Activated CD4-positive, CD25-positive, alpha-beta regulatory T cell treated with anti-CD3 and anti-CD28 coated beads, Interleukin-2, amount 50 U/mL, for 24 hours (primary cell): ENCODE measurements at regions not wholly inside any gene's neighbourhood (a gene's known extent, or its start where the extent isn't known, plus 50 kb on each side); places are given as distances from the start of the nearest gene placed in this dataset.

Experiments
- ATAC-seq, 2 donors: fragments of 150-1000 bp; cut with Tn5 transposase; one replicate each; pipeline ENCODE4 v1.10.0; 2021; ENCODE audit warnings: mild to moderate bottlenecking in 1 of 2, moderate library complexity in 1 of 2

DNA sequence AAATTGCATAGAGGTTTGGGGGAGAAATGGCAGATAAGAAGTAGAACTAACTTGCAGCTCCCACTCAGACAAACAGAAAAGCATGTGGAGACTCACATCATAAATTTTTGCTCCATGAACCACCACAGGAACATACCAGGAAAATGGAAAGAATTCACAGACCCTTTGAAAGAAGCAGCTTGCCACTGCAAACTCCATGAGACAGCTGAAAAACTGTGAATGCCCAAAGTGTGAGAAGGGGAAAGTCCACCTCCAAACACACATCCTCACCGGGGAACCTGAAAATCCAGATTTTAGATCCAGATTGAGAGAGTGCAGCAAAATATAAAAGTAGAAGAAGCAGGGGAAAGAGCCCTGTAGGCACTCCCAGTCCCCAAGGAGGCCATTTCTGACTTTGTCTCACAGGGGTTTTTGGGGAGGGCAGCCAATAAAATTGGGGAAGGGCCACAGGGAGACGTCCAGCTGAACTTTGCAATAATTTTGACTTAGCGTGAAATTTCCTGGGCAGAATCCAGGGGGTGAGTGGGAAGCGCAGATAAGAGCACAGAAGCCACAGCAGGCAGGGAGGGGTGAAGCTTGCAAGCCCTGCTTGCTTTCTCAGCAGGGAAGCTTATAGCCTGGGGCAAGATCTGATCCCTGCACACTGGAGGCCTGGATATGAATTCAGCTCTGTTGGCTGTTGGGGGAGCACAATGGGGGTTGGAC, 183.4 kb upstream of the UBE2E2 start:
- no peak for ATAC-seq

GRCh38 chr3:23028294-23028693, 174.8 kb upstream of the UBE2E2 start:
- no peak for ATAC-seq

DNA sequence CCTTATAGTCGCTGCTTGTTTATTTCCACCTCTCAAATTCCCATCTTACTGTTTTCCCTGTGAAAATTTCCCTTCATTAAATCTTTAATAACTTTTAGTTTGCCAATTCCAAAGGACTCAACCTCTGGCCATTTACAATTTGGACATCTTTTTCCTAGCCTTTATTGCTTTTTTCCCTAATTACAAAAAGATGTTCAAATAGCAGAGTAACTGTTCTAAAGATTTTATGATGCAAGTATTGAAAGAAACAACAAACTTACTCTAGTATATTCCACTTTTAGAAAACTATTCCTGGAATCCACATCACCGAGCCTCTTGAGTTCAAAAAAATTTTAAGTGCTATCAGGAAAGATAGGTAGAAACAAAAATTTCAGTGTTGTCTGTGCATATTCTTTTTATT, 174.1 kb upstream of the UBE2E2 start:
- no peak for ATAC-seq

DNA sequence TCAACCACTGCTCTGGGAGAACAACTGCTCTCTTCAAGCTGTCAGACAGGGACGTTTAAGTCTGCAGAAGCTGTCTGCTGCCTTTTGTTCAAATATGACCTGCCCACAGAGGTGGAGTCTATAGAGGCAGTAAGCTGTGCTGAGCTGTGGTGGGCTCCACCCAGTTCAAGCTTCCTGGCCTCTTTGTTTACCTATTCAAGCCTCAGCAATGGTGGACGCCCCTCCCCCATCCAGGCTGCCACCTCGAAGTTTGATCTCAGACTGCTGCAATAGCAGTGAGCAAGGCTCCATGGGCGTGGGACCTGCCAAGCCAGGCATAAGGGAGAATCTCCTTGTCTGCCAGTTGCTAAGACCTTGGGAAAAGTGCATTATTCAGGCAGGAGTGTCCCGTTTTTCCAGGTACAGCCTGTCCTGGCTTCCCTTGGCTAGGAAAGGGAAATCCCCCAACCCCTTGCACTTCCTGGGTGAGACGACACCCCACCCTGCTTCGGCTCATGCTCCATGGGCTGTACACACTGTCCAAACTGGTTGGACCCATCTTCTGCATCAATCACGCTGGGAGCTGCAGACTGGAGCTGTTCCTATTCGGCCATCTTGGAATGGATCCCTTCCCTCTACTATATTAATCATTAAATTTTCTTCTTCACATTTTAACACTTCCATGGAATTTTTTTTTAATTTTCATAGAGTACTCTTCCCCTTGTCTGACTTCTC, 167.0 kb upstream of the UBE2E2 start:
- ATAC-seq: no peak

GRCh38 chr3:23036728-23037127, 166.4 kb upstream of the UBE2E2 start:
- ATAC-seq: no peak

DNA sequence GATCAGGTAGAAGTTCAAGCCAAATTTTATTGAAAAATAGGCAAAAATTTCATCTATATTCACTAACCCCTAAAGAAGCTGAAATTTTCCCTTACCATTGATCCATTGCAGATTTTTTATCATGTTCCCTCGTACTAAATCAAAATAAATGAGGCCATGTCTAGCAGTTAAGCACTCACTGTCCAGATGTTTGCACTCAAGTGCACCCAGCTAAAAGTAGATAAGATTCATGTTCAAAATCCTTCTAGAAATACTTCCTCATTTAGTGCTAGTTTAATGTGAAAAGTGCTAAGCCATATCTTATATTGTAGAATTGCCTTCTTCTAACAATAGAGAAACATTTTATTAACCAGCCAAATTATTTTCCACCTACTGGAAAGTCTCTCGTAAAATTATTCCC, 164.7 kb upstream of the UBE2E2 start:
- ATAC-seq: no peak

- no peak for ATAC-seq
These were observed 161.0 kb upstream of the UBE2E2 start for GRCh38 chr3:23041918-23042696.

- no peak for ATAC-seq
These were observed 158.7 kb upstream of the UBE2E2 start for GRCh38 chr3:23044463-23044862.

GRCh38 chr3:23046536-23046935, 156.6 kb upstream of the UBE2E2 start:
- no peak for ATAC-seq

- ATAC-seq: no peak
These were observed 151.6 kb upstream of the UBE2E2 start for GRCh38 chr3:23051240-23052140.

DNA sequence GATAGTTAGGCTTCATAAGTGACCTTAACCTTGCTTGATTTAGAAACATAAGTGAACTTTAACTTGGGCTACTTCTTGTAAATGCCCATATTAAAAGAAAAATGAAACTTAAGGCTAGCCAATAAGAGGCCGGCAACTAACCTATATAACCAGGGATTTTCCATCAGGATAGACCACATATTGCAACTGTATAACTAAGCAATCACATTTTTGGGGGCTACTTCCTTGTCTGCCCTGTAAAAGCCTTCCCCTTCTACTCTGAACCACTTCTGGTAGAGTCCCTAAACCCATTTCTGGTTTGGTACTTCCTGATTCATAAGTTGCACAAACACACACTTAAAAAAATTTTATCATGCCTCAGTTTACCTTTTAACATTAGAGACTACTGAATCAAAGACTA, 150.9 kb upstream of the UBE2E2 start:
- ATAC-seq: peak in 1 of 2 donors; percentile 43

GRCh38 chr3:23052620-23053019, 150.5 kb upstream of the UBE2E2 start:
- no peak for ATAC-seq

DNA sequence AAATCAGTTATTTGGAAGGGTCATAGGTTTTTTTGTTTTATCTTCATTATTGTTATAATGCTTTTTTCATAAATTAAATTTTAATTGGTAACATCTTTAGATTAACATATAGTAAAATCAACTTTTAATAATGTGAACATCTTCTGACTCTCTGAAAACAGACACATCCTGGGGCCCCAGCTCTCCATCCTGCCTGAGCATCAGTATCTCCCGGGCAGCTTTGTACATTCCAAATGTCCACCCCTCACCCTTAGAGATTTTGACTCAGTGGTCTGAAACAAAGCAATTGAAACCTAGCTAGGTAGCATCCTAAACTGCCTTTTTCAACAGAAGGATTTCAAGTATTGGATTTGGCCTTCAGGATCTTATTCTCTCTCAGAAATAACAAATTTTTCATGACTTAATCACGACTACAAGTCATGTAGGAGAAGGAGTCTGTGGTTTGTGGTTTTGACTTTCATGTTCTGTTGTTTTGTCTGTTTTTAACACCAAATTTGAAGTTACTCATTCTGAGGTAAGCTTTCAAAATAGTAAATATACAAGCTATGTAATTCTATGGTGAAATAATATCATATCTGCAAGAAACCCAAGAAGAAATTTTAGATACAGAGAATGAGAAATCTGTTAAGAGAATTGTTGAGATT, 147.3 kb upstream of the UBE2E2 start:
- peak; percentile 48 to 55 for ATAC-seq

DNA sequence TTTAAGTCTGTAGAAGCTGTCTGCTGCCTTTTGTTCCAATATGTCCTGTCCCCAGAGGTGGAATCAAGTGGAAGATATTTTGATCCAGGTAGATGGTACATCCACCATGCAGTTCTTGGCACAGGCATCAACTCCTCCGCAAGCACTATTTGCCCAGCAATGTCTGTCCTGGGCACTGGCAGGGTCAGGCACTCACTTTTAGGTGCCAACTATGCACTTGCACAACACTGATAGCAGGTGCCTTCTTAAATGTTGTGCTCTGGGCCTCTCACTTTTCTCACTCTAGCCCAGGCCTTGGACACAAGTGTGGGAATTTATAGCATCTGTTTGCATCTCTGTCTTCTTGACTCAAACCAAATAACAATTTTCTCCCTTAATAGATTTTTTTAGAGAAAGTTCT, 140.5 kb upstream of the UBE2E2 start:
- ATAC-seq: no peak

DNA sequence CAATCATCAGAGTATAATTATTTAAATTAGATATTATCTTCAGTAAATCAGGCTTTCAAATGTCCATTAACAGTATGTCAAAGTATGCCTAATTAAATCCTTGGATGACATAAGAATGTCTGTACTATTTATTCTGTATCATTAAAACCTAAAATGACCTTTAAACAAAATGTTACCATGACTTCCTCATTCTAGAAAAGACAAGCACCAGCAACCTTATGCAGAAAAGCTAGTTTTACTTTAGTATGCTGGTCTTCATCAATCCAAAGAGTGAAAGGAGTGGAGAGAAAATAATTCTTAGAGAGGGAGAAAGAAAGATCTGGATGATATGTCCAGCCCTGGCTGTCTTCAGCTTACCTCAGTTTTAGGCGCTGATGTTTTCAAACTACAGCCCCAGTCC, 140.1 kb upstream of the UBE2E2 start:
- ATAC-seq: no peak

- ATAC-seq: no peak
These were observed 136.0 kb upstream of the UBE2E2 start for GRCh38 chr3:23067116-23067515.

DNA sequence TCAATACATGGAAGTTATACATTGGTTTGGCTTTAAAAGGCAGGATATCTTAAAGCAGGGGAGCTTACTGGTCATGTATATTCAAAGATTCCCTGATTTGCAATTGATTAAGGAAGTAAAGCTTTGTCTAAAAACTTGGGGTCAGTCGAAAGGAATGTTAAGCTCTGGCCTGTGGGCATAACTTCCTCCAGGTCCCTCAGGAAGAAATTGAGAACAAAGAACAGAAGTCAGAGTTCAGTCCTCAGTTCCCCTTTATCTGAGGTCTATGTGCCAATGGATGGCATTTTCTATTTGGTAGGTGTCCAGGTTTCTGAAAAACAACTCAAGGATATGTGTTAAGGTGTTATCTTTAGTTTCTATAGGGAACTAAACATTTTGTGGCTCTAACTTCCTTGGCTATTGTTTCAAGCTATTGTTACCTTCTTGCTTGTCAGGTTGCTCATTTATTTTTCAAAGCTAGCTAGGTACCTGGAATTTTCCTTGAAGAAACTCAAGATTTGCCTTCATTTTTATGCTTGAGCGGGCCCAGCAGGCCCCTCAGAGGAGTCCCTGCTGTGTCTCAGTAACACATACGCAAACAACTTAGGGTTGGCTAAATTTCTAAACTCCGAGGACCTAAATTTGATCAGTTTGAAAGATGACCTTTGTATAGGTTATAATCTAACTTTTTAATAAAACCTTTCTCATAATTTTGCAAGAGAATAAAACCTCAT, 135.0 kb upstream of the UBE2E2 start:
- no peak for ATAC-seq

- ATAC-seq: no peak
These were observed 131.8 kb upstream of the UBE2E2 start for GRCh38 chr3:23071296-23071695.

- peak in 1 of 2 donors; percentile 28 for ATAC-seq
These were observed 131.4 kb upstream of the UBE2E2 start for GRCh38 chr3:23071758-23072157.

- no peak for ATAC-seq
These were observed 130.4 kb upstream of the UBE2E2 start for GRCh38 chr3:23072693-23073092.

- no peak for ATAC-seq
These were observed 129.3 kb upstream of the UBE2E2 start for GRCh38 chr3:23073724-23074305.
